ENCODE measurements at regions not wholly inside any gene's neighbourhood (a gene's known extent, or its start where the extent isn't known, plus 50 kb on each side); places are given as distances from the start of the nearest gene placed in this dataset.

DNA sequence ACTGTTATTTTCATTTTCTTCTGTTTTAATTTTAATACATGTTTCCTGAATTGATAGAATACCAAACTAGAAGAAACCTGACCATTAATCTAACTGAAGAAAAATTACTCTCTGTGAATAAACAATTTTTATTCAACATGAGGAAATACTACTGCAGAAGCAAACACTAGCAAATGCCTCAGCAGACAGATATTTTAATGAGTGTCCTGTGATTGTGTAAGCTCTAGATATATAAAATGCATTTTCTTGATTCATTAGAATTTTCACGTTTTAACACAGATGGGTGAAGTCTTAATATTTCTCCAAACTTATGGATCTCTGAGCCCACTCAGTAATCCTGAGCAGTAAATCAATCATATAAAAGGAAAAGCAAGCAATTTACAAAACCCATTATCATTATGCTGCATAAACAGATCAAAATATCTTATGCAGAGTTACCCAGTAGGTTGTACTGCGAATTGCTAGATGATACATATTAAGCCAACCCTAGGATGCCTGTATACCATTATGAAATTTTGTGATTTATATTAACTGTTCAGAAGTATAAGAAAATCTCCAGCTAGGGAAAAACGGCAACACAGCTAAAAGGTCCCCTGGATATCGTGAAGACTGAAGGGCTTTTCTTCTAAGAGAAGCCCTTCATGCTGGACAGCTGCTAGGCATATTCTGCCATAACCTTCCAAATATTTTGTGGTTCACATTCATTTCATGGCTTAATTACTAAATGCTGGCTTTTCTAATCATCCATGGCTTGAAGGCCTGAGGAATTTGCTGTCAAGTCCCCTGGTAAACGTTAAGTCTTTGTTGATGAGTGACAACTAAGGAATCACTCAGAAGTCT, 157.7 kb upstream of the TGFBR2 start:
- intact Hi-C loops (cut with micrococcal nuclease), result no loop called here
- DNase-seq (no peak), ATAC-seq (no peak)
- no peak overlapping the region for H3K4me3 Mint-ChIP-seq
- no peak overlapping the region for H3K27ac Mint-ChIP-seq
- ChIA-PET POLR2A (interaction anchor here (0.6 kb wide), 1 partner anchor 47 kb away, joined by 3 read pairs; no protein-coding TSS in a partner anchor), CTCF (interaction anchor here (1.1 to 3.5 kb wide), 4 partner anchors 8 to 14 kb away, joined by 3 to 18 read pairs (median 4); no protein-coding TSS in a partner anchor)
- TF ChIP-seq, protein P1, sequence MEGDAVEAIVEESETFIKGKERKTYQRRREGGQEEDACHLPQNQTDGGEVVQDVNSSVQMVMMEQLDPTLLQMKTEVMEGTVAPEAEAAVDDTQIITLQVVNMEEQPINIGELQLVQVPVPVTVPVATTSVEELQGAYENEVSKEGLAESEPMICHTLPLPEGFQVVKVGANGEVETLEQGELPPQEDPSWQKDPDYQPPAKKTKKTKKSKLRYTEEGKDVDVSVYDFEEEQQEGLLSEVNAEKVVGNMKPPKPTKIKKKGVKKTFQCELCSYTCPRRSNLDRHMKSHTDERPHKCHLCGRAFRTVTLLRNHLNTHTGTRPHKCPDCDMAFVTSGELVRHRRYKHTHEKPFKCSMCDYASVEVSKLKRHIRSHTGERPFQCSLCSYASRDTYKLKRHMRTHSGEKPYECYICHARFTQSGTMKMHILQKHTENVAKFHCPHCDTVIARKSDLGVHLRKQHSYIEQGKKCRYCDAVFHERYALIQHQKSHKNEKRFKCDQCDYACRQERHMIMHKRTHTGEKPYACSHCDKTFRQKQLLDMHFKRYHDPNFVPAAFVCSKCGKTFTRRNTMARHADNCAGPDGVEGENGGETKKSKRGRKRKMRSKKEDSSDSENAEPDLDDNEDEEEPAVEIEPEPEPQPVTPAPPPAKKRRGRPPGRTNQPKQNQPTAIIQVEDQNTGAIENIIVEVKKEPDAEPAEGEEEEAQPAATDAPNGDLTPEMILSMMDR (IDR thresholded peaks at IDR 0.05), result no peak
- H3K36me3 Mint-ChIP-seq (ENCODE audit: low read depth), result no peaks in the 10 kb centered on the region
- H3K27me3 Mint-ChIP-seq, result no peaks in the 10 kb centered on the region
- H3K4me1 Mint-ChIP-seq (ENCODE audit: low read depth), result no peaks in the 10 kb centered on the region
- H3K9me3 Mint-ChIP-seq, result no peaks in the 10 kb centered on the region

DNA sequence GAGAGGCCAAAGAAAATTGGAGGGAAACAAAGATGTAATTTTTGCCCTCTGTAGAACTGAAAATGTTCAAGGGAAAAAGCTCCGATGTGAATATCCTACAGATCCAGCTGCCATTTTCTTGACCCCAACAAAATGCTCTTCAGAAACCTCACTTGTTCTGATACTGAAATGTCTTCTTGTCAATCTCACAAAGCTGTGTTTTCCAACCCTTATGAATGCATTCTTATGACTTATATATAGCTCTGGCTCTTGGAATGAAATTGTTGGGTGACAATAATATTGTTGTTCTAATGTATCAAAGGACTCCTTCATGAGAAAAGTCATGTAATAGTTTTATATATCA, 157.1 kb upstream of the TGFBR2 start:
- no peak for ATAC-seq
- TF ChIP-seq, protein P1 (IDR thresholded peaks at IDR 0.05), result no peak
- no peaks in the 10 kb centered on the region for H3K27me3 Mint-ChIP-seq
- no peak for DNase-seq
- POLR2A ChIA-PET, result interaction anchor here (0.6 kb wide), 1 partner anchor 47 kb away, joined by 3 read pairs; no protein-coding TSS in a partner anchor
- no peaks in the 10 kb centered on the region for H3K4me1 Mint-ChIP-seq (ENCODE audit: low read depth)
- intact Hi-C loops (cut with micrococcal nuclease), result no loop called here
- no peak overlapping the region for H3K4me3 Mint-ChIP-seq
- H3K9me3 Mint-ChIP-seq, result no peaks in the 10 kb centered on the region
- no peaks in the 10 kb centered on the region for H3K36me3 Mint-ChIP-seq (ENCODE audit: low read depth)
- CTCF ChIA-PET, result interaction anchor here (1.7 to 3.5 kb wide), 2 partner anchors 14 kb away, joined by 4 to 18 read pairs; no protein-coding TSS in a partner anchor
- no peak overlapping the region for H3K27ac Mint-ChIP-seq

DNA sequence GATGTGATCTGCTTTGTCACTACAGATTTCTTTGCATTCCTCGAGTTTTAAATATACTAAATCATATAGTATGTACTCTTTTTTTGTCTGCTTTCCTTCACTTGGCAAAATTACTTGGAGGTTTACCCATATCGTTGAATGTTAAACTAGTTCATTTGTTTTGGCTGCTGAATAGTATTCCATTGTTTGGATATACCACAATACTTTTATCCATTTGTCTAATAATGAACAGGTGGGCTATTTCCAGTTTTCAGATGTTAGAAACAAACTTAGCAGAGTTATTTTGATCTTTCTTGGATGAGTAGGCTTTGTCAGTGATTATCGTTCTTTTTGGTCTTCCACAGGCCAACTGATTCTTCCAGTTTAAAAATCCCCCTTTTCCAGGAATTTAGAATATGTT, 154.0 kb upstream of the TGFBR2 start:
- intact Hi-C loops (cut with micrococcal nuclease), result no loop called here
- H3K27ac Mint-ChIP-seq, result no peak overlapping the region
- H3K36me3 Mint-ChIP-seq (ENCODE audit: low read depth), result no peaks in the 10 kb centered on the region
- peaks cover 2% of the 10 kb centered on the region for H3K9me3 Mint-ChIP-seq
- ATAC-seq (no peak), DNase-seq (no peak)
- H3K27me3 Mint-ChIP-seq, result no peaks in the 10 kb centered on the region
- POLR2A ChIA-PET, result no interaction called here
- no peak overlapping the region for H3K4me3 Mint-ChIP-seq
- TF ChIP-seq, protein P1 (IDR thresholded peaks at IDR 0.05), result no peak
- peaks cover 20% of the 10 kb centered on the region for H3K4me1 Mint-ChIP-seq (ENCODE audit: low read depth)
- CTCF ChIA-PET, result no interaction called here

DNA sequence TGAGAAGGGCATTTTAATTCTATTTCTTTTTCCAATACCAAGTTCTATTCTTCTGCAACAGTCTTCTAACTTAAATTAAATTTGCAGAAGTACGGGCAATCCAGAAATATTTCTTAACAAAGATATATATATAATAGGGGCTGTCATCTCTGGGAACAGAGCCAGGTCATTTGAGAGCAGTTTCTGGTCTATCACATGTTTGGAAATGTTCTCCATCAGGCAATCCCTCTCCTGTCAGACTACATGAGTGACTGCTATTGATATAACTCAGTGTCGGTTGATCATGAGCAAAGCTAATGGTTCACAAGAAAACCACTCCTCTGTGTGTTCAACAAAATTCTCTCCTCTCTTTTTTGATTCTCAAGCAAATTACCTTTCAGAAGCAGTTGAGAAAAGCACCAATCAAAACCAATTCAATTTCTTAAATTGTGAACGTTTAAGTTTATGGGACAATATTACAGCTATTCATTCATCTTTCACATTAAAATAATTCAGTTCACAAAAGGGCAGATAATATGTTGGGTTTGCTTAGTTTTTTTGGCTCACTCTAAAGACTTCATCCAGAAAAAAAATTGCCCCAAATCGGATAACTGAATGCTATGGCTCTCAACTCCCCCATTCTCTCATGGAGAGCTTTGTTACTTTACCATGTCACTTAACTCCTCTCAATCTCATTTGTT, 152.9 kb upstream of the TGFBR2 start:
- H3K4me3 Mint-ChIP-seq, result no peak overlapping the region
- peaks cover 22% of the 10 kb centered on the region for H3K4me1 Mint-ChIP-seq (ENCODE audit: low read depth)
- CTCF ChIA-PET, result interaction anchor here (1.1 to 1.8 kb wide), 2 partner anchors 134 to 240 kb away, joined by 3 to 4 read pairs; no protein-coding TSS in a partner anchor
- POLR2A ChIA-PET, result interaction anchor here (0.9 to 1.2 kb wide), 2 partner anchors 24 to 66 kb away, joined by 3 read pairs; no protein-coding TSS in a partner anchor
- intact Hi-C loops (cut with micrococcal nuclease), result no loop called here
- peaks cover 4% of the 10 kb centered on the region for H3K9me3 Mint-ChIP-seq
- ATAC-seq, result no peak
- no peaks in the 10 kb centered on the region for H3K27me3 Mint-ChIP-seq
- DNase-seq, result no peak
- TF ChIP-seq, protein P1 (IDR thresholded peaks at IDR 0.05), result no peak
- peaks cover 1% of the 10 kb centered on the region for H3K36me3 Mint-ChIP-seq (ENCODE audit: low read depth)
- no peak overlapping the region for H3K27ac Mint-ChIP-seq

Measured in activated CD8-positive, alpha-beta T cell treated with anti-CD3 and anti-CD28 coated beads for 36 hours (primary cell).